ENCODE measurements at regions not wholly inside any gene's neighbourhood (a gene's known extent, or its start where the extent isn't known, plus 50 kb on each side); places are given as distances from the start of the nearest gene placed in this dataset.

DNA sequence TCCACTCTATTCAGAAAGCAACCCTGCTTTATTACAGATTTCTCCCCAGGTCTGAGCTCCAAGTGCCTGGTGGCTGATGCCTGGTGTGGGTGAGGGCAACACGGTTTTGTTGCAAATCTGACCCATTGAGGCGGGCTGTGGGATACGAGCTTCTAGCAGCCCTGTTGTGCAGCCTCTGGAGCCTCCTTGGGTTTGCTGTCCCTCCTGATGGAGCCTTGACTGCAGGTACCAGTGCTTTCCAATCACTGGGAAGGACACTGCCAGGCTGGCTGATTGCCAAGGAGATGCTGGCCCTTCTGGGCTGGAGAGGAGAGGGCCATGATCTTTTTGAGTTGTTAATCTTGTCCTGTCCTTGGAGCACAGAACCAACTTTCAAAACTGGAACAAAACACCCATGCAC is 151.0 kb upstream of the RGMA start:
- TF ChIP-seq, protein P1, sequence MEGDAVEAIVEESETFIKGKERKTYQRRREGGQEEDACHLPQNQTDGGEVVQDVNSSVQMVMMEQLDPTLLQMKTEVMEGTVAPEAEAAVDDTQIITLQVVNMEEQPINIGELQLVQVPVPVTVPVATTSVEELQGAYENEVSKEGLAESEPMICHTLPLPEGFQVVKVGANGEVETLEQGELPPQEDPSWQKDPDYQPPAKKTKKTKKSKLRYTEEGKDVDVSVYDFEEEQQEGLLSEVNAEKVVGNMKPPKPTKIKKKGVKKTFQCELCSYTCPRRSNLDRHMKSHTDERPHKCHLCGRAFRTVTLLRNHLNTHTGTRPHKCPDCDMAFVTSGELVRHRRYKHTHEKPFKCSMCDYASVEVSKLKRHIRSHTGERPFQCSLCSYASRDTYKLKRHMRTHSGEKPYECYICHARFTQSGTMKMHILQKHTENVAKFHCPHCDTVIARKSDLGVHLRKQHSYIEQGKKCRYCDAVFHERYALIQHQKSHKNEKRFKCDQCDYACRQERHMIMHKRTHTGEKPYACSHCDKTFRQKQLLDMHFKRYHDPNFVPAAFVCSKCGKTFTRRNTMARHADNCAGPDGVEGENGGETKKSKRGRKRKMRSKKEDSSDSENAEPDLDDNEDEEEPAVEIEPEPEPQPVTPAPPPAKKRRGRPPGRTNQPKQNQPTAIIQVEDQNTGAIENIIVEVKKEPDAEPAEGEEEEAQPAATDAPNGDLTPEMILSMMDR (conservative IDR thresholded peaks at IDR 0.05; ENCODE audit: low read depth, low read length) = no peak
- no peak for DNase-seq (ENCODE audit: low read depth)

DNA sequence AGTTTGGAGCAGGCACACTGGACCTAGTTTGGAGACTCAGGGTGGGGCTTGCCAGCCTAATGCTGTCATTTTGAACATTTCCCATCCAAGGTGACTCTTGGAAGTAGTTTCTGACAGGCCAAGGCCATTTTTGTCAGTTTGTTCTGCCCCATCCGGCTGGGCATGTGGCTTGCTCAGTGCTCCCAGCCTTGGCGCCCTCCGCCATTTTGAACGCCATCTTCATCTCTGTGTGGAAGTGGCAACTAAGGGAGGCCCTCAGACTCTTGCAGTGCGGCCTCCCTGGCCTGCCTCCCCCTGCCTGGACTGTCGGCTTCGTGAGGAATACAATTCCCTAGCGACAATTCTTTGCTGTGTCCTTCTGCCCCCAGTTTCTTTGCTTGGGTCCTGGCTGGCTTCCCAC is 150.6 kb upstream of the RGMA start:
- TF ChIP-seq, protein P1 (conservative IDR thresholded peaks at IDR 0.05; ENCODE audit: low read depth, low read length) = no peak
- DNase-seq (ENCODE audit: low read depth) = no peak
- no peak overlapping the region for H3K4me3 ChIP-seq (ENCODE audit: low read depth, low read length)

More for the DNA sequence above, 151.0 kb upstream of the RGMA start:
- H3K4me3 ChIP-seq (ENCODE audit: low read depth, low read length) = no peak overlapping the region

DNA sequence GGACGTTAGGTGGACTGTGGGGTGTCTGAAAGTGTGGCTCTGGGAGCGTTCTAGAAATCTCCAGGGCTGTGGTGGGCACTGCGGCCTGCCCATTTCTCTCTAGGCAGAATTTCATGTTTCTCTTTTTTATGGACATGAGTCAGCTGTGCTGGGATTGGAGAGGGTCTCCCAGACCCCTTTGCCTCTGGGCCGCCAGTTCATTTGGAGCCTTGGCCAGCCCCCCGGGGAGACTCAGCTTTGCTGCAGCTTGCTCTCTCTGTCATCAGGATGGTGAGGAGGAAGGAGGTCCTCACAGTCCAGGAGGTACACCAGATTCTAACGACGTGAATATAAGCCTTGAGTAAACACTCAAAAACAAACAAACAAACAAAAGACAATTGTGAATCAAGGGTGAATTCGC is 149.6 kb upstream of the RGMA start:
- H3K4me3 ChIP-seq (ENCODE audit: low read depth, low read length) = no peak overlapping the region
- TF ChIP-seq, protein P1 (conservative IDR thresholded peaks at IDR 0.05; ENCODE audit: low read depth, low read length) = no peak
- DNase-seq (ENCODE audit: low read depth) = no peak

DNA sequence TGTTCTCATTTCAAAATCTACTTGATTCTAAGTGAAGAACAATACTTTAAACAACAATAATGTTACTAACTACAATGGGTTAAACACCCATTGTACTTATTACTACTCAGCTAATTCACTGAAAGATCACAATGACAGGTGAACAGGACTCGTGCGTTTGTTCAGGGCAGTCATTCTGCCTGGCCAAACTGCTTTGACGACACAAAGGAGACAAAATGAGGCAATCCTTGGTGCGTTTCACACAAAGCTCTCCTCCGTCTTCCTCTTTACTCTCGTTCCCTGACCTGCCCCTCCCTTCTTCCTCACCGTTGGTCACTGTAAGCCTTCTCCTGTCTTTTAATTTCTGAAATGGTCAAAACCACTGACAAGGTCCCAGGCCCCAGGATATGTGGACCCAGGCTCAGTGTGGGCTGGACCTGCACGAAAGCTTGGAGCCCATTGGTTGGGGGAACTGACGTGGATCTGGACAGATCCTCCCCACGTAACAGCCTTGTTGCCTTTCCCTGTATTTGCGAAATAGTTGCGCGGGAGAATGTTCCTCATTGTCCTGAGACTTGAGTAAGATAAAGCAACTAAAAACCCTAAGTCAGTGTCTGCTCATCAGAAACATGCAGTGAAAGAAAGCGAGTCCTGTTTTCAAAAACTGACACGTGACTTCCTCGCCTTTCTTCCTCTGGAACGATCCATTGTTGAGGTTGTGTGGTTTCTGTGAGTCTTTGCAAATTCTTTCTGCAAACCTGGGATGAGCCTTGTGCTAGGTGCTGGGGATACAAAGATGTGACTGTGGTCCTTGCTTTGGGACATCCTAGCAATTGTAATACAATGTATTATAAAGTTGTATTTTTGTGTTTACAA is 147.1 kb upstream of the RGMA start:
- no peak overlapping the region for H3K4me3 ChIP-seq (ENCODE audit: low read depth, low read length)
- TF ChIP-seq, protein P1 (conservative IDR thresholded peaks at IDR 0.05; ENCODE audit: low read depth, low read length) = no peak
- no peak for DNase-seq (ENCODE audit: low read depth)

DNA sequence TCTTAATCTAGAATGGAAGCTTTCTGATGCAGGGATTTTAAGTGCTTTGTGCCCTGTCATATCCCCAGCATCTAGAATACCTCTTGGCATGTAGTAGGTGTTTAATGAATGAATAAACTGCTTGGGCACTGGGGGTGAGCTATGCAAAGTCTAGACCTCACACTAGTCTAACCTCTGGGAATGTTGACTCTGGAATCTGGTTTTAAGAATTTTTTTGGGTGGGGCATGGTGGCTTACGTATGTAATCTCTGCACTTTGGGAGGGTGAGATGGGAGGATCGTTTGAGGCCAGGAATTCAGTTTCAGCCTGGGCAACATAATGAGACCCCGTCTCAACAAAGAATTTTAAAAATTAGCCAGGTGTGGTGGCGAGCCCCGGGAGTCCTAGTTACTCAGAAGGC is 146.3 kb upstream of the RGMA start:
- TF ChIP-seq, protein P1 (conservative IDR thresholded peaks at IDR 0.05; ENCODE audit: low read depth, low read length) = no peak

DNA sequence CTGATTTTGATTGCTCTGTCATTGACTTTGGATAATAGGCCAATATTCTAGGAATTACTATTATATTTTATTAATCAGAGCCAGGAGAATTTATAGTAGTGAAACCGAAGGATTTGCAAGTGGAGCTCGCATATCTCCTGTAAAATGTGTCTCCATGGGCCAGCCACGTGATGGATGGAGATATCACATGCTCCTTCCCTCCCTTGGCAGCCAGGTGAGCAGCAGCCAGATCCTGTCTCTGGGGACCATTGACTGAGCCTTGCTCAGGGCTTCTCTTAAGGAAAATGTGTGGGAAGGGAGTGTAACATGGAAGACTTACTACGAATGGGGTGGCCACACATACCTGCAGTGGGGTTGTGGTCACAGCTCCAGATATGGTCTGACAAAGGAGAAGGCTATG is 144.7 kb upstream of the RGMA start:
- no peak overlapping the region for H3K4me3 ChIP-seq (ENCODE audit: low read depth, low read length)
- no peak for DNase-seq (ENCODE audit: low read depth)
- TF ChIP-seq, protein P1 (conservative IDR thresholded peaks at IDR 0.05; ENCODE audit: low read depth, low read length) = no peak

More for the DNA sequence above, 146.3 kb upstream of the RGMA start:
- no peak overlapping the region for H3K4me3 ChIP-seq (ENCODE audit: low read depth, low read length)
- no peak for DNase-seq (ENCODE audit: low read depth)

DNA sequence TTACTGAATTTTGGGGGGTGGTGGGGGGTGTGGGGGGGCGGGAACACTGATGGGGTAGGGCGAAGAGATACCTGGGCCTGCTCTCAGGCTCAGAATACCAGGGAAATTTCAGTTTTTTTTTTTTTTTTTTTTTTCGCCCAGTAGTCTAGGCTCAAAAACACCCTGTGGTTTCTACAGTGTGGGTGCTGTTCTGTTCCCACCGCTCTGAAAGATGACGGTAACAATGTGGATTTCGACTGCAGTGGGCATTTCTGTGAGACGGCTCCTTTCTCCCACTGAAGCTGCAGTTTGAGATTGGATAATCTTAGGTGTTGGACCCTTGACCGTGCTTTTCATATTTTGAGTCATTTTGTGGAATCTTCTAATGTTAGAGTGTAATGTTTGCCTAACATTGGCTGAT is 143.8 kb upstream of the RGMA start:
- H3K4me3 ChIP-seq (ENCODE audit: low read depth, low read length) = no peak overlapping the region
- TF ChIP-seq, protein P1 (conservative IDR thresholded peaks at IDR 0.05; ENCODE audit: low read depth, low read length) = no peak
- DNase-seq (ENCODE audit: low read depth) = no peak

All from epithelial cell of proximal tubule (primary cell).